Ascending aorta (tissue), 2 donors: ENCODE measurements at regions not wholly inside any gene's neighbourhood (a gene's known extent, or its start where the extent isn't known, plus 50 kb on each side); places are given as distances from the start of the nearest gene placed in this dataset.
A peak's percentile ranks its signal among the peaks of the same experiment; 100 is the strongest.

Experiments used
- DNase-seq, 2 donors: peaks; one replicate each; pipeline ENCODE4 v3.0.0-alpha.2; 2019; ENCODE audit warnings: low spot score in 2 of 2
- H3K27ac ChIP-seq, 2 donors: fragments of 200-600 bp; sonication (generic); one replicate each; pipeline ENCODE4 v1.5.1; 2016 to 2017; ENCODE audit warnings: mild to moderate bottlenecking in 1 of 2
- H3K27me3 ChIP-seq: fragments of 200-600 bp; sonication (generic); one replicate; pipeline ENCODE4 v1.5.1; 2017
- H3K36me3 ChIP-seq, 2 donors: fragments of 200-600 bp; sonication (generic); one replicate each; pipeline ENCODE4 v1.5.1; 2016
- H3K4me1 ChIP-seq, 2 donors: fragments of 200-600 bp; sonication (generic); one replicate each; pipeline ENCODE4 v1.5.1; 2016 to 2017; ENCODE audit warnings: mild to moderate bottlenecking in 1 of 2
- H3K4me3 ChIP-seq, 2 donors: fragments of 200-600 bp; sonication (generic); one replicate each; pipeline ENCODE4 v1.5.1; 2016 to 2017; ENCODE audit warnings: mild to moderate bottlenecking in 1 of 2
- H3K9me3 ChIP-seq, 2 donors: fragments of 200-600 bp; sonication (generic); one replicate each; pipeline ENCODE4 v1.5.1; 2016
- CTCF ChIP-seq, 3 experiments: fragments of 200-600 bp in 2 of 3; fragments of 450-650 bp in 1 of 3; sonication (generic) in 2 of 3; IDR thresholded peaks; one replicate each; pipeline ENCODE4 v1.5.1; 2016 to 2019; ENCODE audit warnings: antibody characterized with exemption in 3 of 3, mild to moderate bottlenecking in 1 of 3, moderate library complexity in 1 of 3
- intact Hi-C: fragments of 100-400 bp; cut with DNase I; formaldehyde crosslinking; loops from one replicate; pipeline ENCODE4 v1.15.1; 2023

GRCh38 chr2:144074450-144074849 is 445.5 kb downstream of the ZEB2 start:
- Histone ChIP-seq H3K27me3 (no peaks in the 10 kb centered on the region), H3K36me3 (no peaks in the 10 kb centered on the region), H3K4me1 (no peaks in the 10 kb centered on the region), H3K4me3 (no peak overlapping the region), H3K27ac (no peak overlapping the region), H3K9me3 (no peaks in the 10 kb centered on the region)
- DNase-seq = no peak
- TF ChIP-seq CTCF (IDR thresholded peaks at IDR 0.05) = no peak
- intact Hi-C loops = no loop called here

GRCh38 chr2:144071461-144071860 is 448.5 kb downstream of the ZEB2 start:
- DNase-seq = no peak
- Histone ChIP-seq H3K27me3 (no peaks in the 10 kb centered on the region), H3K36me3 (no peaks in the 10 kb centered on the region), H3K27ac (no peak overlapping the region), H3K9me3 (no peaks in the 10 kb centered on the region), H3K4me3 (peak overlapping the region in 1 of 2 donors; percentile 1), H3K4me1 (no peaks in the 10 kb centered on the region)
- TF ChIP-seq CTCF (IDR thresholded peaks at IDR 0.05) = no peak
- intact Hi-C loops = no loop called here

DNA sequence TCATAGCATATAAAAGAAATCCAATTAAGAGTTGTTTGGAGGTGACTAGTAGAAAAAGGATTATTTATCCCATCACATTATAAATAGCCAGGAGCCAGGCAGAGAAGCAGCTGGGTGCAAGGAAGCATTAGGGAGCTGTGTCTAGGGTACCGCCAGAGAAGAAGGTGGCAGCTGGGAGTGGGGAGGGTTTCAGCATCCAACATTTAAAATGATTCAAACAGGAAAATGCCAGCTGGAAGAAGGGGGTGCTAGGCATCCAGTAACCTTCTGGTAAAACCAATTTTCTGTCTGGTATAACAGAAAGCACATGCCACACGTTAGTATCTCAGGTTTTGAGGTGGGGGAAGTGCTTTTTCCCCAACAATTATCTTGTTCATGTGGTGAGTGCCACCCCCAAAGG is 452.4 kb downstream of the ZEB2 start:
- H3K27ac ChIP-seq = no peak overlapping the region
- H3K4me3 ChIP-seq = no peak overlapping the region
- no peaks in the 10 kb centered on the region for H3K36me3 ChIP-seq
- H3K4me1 ChIP-seq = no peaks in the 10 kb centered on the region
- DNase-seq = no peak
- TF ChIP-seq CTCF (IDR thresholded peaks at IDR 0.05) = no peak
- no peaks in the 10 kb centered on the region for H3K27me3 ChIP-seq
- no peaks in the 10 kb centered on the region for H3K9me3 ChIP-seq
- intact Hi-C loops = no loop called here

DNA sequence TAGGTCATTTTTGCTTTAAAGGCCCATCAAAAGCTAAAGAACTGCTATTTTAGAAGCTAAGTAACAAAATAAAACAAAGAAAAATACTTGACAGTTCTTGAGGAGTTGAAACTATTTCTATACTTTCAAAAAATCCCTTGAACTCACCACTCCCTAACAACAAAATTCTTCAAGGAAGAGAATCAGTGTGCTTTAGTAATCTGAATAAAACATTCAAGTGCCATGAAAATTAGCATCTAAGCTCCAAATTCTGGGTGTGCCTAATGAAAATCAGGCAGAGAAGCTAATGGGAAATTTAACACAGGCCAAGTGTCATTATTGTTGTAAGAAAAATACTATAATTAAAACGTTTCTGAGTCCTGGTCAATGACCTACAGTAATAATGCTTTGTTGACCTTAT is 456.3 kb downstream of the ZEB2 start:
- intact Hi-C loops = no loop called here
- H3K27me3 ChIP-seq = no peaks in the 10 kb centered on the region
- TF ChIP-seq CTCF (IDR thresholded peaks at IDR 0.05) = no peak
- H3K4me1 ChIP-seq = no peaks in the 10 kb centered on the region
- no peaks in the 10 kb centered on the region for H3K36me3 ChIP-seq
- no peak overlapping the region for H3K4me3 ChIP-seq
- DNase-seq = no peak
- no peaks in the 10 kb centered on the region for H3K9me3 ChIP-seq
- no peak overlapping the region for H3K27ac ChIP-seq

DNA sequence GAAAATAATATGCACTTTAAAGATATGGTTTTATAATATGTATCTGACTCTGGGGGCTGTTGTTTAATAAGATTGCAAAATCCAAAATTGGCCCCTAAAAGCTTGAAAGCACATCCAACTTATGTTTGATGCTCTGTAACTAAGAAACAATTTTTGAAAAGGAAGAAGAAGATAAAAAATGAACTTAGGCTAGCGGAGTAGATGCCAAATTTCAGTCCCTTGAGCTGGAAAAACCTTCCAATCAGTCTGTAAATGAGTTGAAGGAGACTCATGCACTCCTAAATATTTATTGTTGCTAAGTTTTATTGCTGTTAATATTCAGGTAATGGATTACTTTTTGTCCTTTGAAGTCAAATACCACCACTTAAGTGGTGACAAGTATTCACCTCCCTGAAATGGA is 465.0 kb downstream of the ZEB2 start:
- intact Hi-C loops = no loop called here
- no peak for DNase-seq
- Histone ChIP-seq H3K27me3 (no peaks in the 10 kb centered on the region), H3K27ac (no peak overlapping the region), H3K4me1 (no peaks in the 10 kb centered on the region), H3K36me3 (no peaks in the 10 kb centered on the region), H3K4me3 (no peak overlapping the region), H3K9me3 (no peaks in the 10 kb centered on the region)
- no peak for TF ChIP-seq CTCF (IDR thresholded peaks at IDR 0.05)

- H3K36me3 ChIP-seq = no peaks in the 10 kb centered on the region
- H3K27ac ChIP-seq = no peak overlapping the region
- no peaks in the 10 kb centered on the region for H3K4me1 ChIP-seq
- H3K4me3 ChIP-seq = no peak overlapping the region
- no peaks in the 10 kb centered on the region for H3K9me3 ChIP-seq
- DNase-seq = no peak
- no peak for TF ChIP-seq CTCF (IDR thresholded peaks at IDR 0.05)
- intact Hi-C loops = no loop called here
- no peaks in the 10 kb centered on the region for H3K27me3 ChIP-seq
These were observed 467.8 kb downstream of the ZEB2 start for GRCh38 chr2:144052083-144052482.
